ENCODE measurements at regions not wholly inside any gene's neighbourhood (a gene's known extent, or its start where the extent isn't known, plus 50 kb on each side); places are given as distances from the start of the nearest gene placed in this dataset.
"Not testable (repeated sequence)": the region's sequence is repeated elsewhere in the genome, so short reads cannot be mapped to it uniquely, and the experiment has no call there.

- H3K9me3 ChIP-seq (ENCODE audit: low read length); H3K9me2 ChIP-seq (ENCODE audit: insufficient read depth, low read length); H3K36me3 ChIP-seq (ENCODE audit: insufficient read depth, low read length); H2AFZ ChIP-seq (ENCODE audit: low read length); H3K79me2 ChIP-seq (ENCODE audit: insufficient read depth, low read depth, low read length); H3K27ac ChIP-seq (ENCODE audit: low read depth, low read length, poor library complexity, severe bottlenecking); intact Hi-C loops (cut with micrococcal nuclease; ENCODE audit: unreplicated experiment); H3K4me2 ChIP-seq (ENCODE audit: low read length); BruUV-seq (replicated peaks); H4K20me1 ChIP-seq (ENCODE audit: insufficient read depth, low read length); H3K4me1 ChIP-seq (ENCODE audit: insufficient read depth, low read length, poor library complexity, severe bottlenecking); POLR2A ChIA-PET; H3K4me3 ChIP-seq (ENCODE audit: low read depth, low read length, poor library complexity, severe bottlenecking); DNase-seq (ENCODE audit: low spot score): not testable (repeated sequence)
- CTCF ChIA-PET (ENCODE audit: unreplicated experiment): interaction anchor here (0.6 kb wide), 1 partner anchor 537 kb away, joined by 4 read pairs; no protein-coding TSS in a partner anchor
These were observed 51.0 kb upstream of the UBE2Q2 start for GRCh38 chr15:75792236-75792635.

DNA sequence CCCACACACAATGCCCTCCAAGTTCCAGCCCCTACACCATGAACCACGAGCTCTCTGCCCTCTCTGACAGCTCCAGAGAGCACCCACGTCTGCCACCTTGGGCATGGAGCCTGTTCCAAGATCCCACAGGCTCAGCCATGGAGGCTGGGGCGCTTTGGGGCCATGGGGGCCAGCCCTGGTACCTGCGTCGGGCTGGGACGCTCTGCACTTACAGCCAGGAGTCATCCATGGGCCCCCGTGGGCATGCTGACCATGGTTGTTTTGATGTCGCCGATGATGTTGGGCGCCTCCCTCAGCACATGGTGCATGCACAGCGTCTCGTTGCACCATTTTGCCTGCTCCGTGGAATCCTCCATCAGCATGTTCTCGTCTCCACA, 51.9 kb upstream of the UBE2Q2 start:
- Histone ChIP-seq H3K4me1 (ENCODE audit: insufficient read depth, low read length, poor library complexity, severe bottlenecking) (no peaks in the 10 kb centered on the region), H3K4me2 (ENCODE audit: low read length) (no peak overlapping the region), H3K9me3 (ENCODE audit: low read length) (no peaks in the 10 kb centered on the region), H3K79me2 (ENCODE audit: insufficient read depth, low read depth, low read length) (no peaks in the 10 kb centered on the region), H3K36me3 (ENCODE audit: insufficient read depth, low read length) (no peaks in the 10 kb centered on the region), H3K4me3 (ENCODE audit: low read depth, low read length, poor library complexity, severe bottlenecking) (no peak overlapping the region), H3K9me2 (ENCODE audit: insufficient read depth, low read length) (no peaks in the 10 kb centered on the region), H4K20me1 (ENCODE audit: insufficient read depth, low read length) (no peaks in the 10 kb centered on the region), H3K27ac (ENCODE audit: low read depth, low read length, poor library complexity, severe bottlenecking) (no peak overlapping the region), H2AFZ (ENCODE audit: low read length) (no peak overlapping the region)
- POLR2A ChIA-PET: no interaction called here
- no TSS peak for BruUV-seq (replicated peaks)
- no peak for TF ChIP-seq EZH2phosphoT487 (IDR thresholded peaks at IDR 0.05; ENCODE audit: borderline replicate concordance, low read depth, low read length)
- TF ChIP-seq, protein P1, sequence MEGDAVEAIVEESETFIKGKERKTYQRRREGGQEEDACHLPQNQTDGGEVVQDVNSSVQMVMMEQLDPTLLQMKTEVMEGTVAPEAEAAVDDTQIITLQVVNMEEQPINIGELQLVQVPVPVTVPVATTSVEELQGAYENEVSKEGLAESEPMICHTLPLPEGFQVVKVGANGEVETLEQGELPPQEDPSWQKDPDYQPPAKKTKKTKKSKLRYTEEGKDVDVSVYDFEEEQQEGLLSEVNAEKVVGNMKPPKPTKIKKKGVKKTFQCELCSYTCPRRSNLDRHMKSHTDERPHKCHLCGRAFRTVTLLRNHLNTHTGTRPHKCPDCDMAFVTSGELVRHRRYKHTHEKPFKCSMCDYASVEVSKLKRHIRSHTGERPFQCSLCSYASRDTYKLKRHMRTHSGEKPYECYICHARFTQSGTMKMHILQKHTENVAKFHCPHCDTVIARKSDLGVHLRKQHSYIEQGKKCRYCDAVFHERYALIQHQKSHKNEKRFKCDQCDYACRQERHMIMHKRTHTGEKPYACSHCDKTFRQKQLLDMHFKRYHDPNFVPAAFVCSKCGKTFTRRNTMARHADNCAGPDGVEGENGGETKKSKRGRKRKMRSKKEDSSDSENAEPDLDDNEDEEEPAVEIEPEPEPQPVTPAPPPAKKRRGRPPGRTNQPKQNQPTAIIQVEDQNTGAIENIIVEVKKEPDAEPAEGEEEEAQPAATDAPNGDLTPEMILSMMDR (conservative IDR thresholded peaks at IDR 0.05; ENCODE audit: low read length): no peak
- no peak for DNase-seq (ENCODE audit: low spot score)
- intact Hi-C loops (cut with micrococcal nuclease; ENCODE audit: unreplicated experiment): no loop called here
- CTCF ChIA-PET (ENCODE audit: unreplicated experiment): no interaction called here

DNA sequence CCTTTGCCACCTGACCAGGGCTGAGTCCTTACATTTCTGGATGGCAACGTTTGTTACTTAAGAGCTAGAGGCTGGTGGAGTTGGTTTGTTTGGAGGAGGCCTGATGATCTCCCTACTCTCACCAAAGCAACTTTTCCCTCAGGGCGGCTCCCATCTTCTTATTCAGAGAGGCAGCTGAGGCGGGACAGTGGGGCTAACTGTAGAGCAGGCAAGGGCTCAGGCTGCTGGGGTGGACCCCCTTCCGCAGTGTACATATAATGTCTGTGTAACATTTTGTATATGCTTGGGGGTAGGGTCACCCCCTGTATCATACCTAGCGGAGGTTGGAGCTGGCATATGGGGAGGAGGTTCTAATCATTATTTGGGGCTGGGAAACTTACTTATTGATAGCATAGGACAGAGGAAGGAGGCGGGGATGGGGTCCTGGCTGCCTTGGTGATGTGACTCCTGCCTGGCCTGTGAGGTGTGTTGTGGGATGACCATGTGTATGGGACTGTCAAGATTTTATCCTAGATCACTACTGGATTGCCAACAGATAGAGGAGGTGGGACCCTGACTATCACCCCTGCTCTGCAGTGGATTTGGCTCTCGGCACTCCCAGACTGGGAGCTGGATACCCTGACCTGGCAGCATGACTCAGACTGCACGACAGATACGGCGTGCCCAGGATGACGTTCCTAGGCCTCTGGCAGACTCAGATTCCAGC, 52.5 kb upstream of the UBE2Q2 start:
- BruUV-seq (replicated peaks): no TSS peak
- ChIA-PET CTCF (ENCODE audit: unreplicated experiment) (no interaction called here), POLR2A (no interaction called here)
- H3K9me3 ChIP-seq (ENCODE audit: low read length): no peaks in the 10 kb centered on the region
- TF ChIP-seq, protein P1 (conservative IDR thresholded peaks at IDR 0.05; ENCODE audit: low read length): no peak
- TF ChIP-seq EZH2phosphoT487 (IDR thresholded peaks at IDR 0.05; ENCODE audit: borderline replicate concordance, low read depth, low read length): no peak
- H3K27ac ChIP-seq (ENCODE audit: low read depth, low read length, poor library complexity, severe bottlenecking): no peak overlapping the region
- H3K4me3 ChIP-seq (ENCODE audit: low read depth, low read length, poor library complexity, severe bottlenecking): no peak overlapping the region
- no peaks in the 10 kb centered on the region for H3K4me1 ChIP-seq (ENCODE audit: insufficient read depth, low read length, poor library complexity, severe bottlenecking)
- no peak overlapping the region for H3K4me2 ChIP-seq (ENCODE audit: low read length)
- H2AFZ ChIP-seq (ENCODE audit: low read length): no peak overlapping the region
- no peaks in the 10 kb centered on the region for H4K20me1 ChIP-seq (ENCODE audit: insufficient read depth, low read length)
- intact Hi-C loops (cut with micrococcal nuclease; ENCODE audit: unreplicated experiment): no loop called here
- H3K79me2 ChIP-seq (ENCODE audit: insufficient read depth, low read depth, low read length): no peaks in the 10 kb centered on the region
- no peak for DNase-seq (ENCODE audit: low spot score)
- H3K36me3 ChIP-seq (ENCODE audit: insufficient read depth, low read length): no peaks in the 10 kb centered on the region
- H3K9me2 ChIP-seq (ENCODE audit: insufficient read depth, low read length): no peaks in the 10 kb centered on the region
